ENCODE measurements at regions not wholly inside any gene's neighbourhood (a gene's known extent, or its start where the extent isn't known, plus 50 kb on each side); places are given as distances from the start of the nearest gene placed in this dataset.

- FAIRE-seq (no peak), DNase-seq (ENCODE audit: insufficient read length, low spot score) (no peak)
- TF ChIP-seq POU2F2 (IDR thresholded peaks at IDR 0.05; ENCODE audit: low read depth, low read length): no peak
- TF ChIP-seq POLR2AphosphoS5 (IDR thresholded peaks at IDR 0.05; ENCODE audit: low read depth, low read length): no peak
- no peak for TF ChIP-seq TAF1 (IDR thresholded peaks at IDR 0.05; ENCODE audit: low read depth, low read length)
- no peak for TF ChIP-seq PAX5 (IDR thresholded peaks at IDR 0.05; ENCODE audit: insufficient read depth, low read length, severe bottlenecking)
- TF ChIP-seq POLR2A (IDR thresholded peaks at IDR 0.05; ENCODE audit: low read depth, low read length): no peak
- no peak for TF ChIP-seq SPI1 (IDR thresholded peaks at IDR 0.05; ENCODE audit: low read depth, low read length)
Observed at GRCh38 chr5:56419667-56420066, 186.5 kb upstream of the ANKRD55 start.

- no peak for TF ChIP-seq TAF1 (IDR thresholded peaks at IDR 0.05; ENCODE audit: low read depth, low read length)
- TF ChIP-seq SPI1 (IDR thresholded peaks at IDR 0.05; ENCODE audit: low read depth, low read length): peak; percentile 94
- FAIRE-seq: peak; percentile 96
- peak; percentile 27 for DNase-seq (ENCODE audit: insufficient read length, low spot score)
Observed at GRCh38 chr5:56415356-56415765, 182.2 kb upstream of the ANKRD55 start.

DNA sequence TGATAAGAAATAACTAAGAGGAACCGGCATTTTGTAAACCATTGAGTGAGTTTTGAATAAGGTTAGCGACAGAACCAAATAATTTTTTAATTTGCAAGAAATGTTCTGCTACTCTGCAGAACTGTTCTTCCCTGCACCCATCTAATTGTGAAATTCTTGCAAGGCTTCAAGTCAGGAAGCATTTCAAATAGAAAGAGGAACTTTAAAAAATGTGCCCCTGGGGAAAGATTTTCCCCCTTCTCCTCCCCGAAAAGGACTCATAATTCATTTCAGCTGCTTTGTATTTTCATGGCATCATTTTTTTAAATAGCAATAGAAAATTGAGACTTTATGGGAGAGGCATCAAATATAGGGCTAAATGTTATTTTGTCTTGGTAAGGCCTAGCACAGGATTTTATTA is 180.9 kb upstream of the ANKRD55 start:
- DNase-seq (ENCODE audit: insufficient read length, low spot score) (no peak), FAIRE-seq (no peak)
- no peak for TF ChIP-seq TAF1 (IDR thresholded peaks at IDR 0.05; ENCODE audit: low read depth, low read length)
- TF ChIP-seq POLR2A (IDR thresholded peaks at IDR 0.05; ENCODE audit: low read depth, low read length): no peak
- no peak for TF ChIP-seq SPI1 (IDR thresholded peaks at IDR 0.05; ENCODE audit: low read depth, low read length)
- TF ChIP-seq POLR2AphosphoS5 (IDR thresholded peaks at IDR 0.05; ENCODE audit: low read depth, low read length): no peak
- TF ChIP-seq POU2F2 (IDR thresholded peaks at IDR 0.05; ENCODE audit: low read depth, low read length): no peak
- no peak for TF ChIP-seq PAX5 (IDR thresholded peaks at IDR 0.05; ENCODE audit: insufficient read depth, low read length, severe bottlenecking)

DNA sequence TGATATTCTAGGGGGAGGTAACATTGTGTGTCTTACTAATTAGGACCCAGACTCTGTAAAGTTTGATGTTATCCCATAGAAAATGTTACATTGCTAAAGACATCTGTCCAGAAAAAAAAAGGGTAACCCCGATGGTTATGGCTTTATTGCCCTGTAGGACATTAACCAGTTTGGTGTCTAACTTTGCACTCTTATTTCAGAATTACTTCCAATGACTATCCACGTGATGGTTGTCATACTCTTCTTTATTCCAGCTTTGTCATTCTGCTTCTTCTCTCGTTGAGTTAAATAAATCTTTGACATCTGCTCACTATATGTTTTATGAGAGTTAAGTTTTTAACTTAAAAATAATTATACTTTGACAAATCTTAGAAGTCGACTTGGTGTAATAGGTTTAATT is 180.4 kb upstream of the ANKRD55 start:
- no peak for DNase-seq (ENCODE audit: insufficient read length, low spot score)
- FAIRE-seq: no peak

GRCh38 chr5:56412601-56413379 is 179.7 kb upstream of the ANKRD55 start:
- DNase-seq (ENCODE audit: insufficient read length, low spot score) (peak; percentile 25), FAIRE-seq (peak; percentile 91)
- TF ChIP-seq PAX5 (IDR thresholded peaks at IDR 0.05; ENCODE audit: insufficient read depth, low read length, severe bottlenecking) (peak; percentile 36), SPI1 (IDR thresholded peaks at IDR 0.05; ENCODE audit: low read depth, low read length) (peak; percentile 81), POLR2AphosphoS5 (IDR thresholded peaks at IDR 0.05; ENCODE audit: low read depth, low read length) (no peak), POLR2A (IDR thresholded peaks at IDR 0.05; ENCODE audit: low read depth, low read length) (no peak)

More for the DNA sequence above, 180.4 kb upstream of the ANKRD55 start:
- TF ChIP-seq TAF1 (IDR thresholded peaks at IDR 0.05; ENCODE audit: low read depth, low read length) (no peak), PAX5 (IDR thresholded peaks at IDR 0.05; ENCODE audit: insufficient read depth, low read length, severe bottlenecking) (no peak), SPI1 (IDR thresholded peaks at IDR 0.05; ENCODE audit: low read depth, low read length) (no peak), POU2F2 (IDR thresholded peaks at IDR 0.05; ENCODE audit: low read depth, low read length) (no peak), POLR2A (IDR thresholded peaks at IDR 0.05; ENCODE audit: low read depth, low read length) (no peak), POLR2AphosphoS5 (IDR thresholded peaks at IDR 0.05; ENCODE audit: low read depth, low read length) (no peak)

GRCh38 chr5:56410696-56411095 is 177.6 kb upstream of the ANKRD55 start:
- FAIRE-seq: no peak
- no peak for TF ChIP-seq TAF1 (IDR thresholded peaks at IDR 0.05; ENCODE audit: low read depth, low read length)
- no peak for TF ChIP-seq POLR2AphosphoS5 (IDR thresholded peaks at IDR 0.05; ENCODE audit: low read depth, low read length)
- TF ChIP-seq POLR2A (IDR thresholded peaks at IDR 0.05; ENCODE audit: low read depth, low read length): no peak
- TF ChIP-seq PAX5 (IDR thresholded peaks at IDR 0.05; ENCODE audit: insufficient read depth, low read length, severe bottlenecking): no peak
- no peak for DNase-seq (ENCODE audit: insufficient read length, low spot score)

DNA sequence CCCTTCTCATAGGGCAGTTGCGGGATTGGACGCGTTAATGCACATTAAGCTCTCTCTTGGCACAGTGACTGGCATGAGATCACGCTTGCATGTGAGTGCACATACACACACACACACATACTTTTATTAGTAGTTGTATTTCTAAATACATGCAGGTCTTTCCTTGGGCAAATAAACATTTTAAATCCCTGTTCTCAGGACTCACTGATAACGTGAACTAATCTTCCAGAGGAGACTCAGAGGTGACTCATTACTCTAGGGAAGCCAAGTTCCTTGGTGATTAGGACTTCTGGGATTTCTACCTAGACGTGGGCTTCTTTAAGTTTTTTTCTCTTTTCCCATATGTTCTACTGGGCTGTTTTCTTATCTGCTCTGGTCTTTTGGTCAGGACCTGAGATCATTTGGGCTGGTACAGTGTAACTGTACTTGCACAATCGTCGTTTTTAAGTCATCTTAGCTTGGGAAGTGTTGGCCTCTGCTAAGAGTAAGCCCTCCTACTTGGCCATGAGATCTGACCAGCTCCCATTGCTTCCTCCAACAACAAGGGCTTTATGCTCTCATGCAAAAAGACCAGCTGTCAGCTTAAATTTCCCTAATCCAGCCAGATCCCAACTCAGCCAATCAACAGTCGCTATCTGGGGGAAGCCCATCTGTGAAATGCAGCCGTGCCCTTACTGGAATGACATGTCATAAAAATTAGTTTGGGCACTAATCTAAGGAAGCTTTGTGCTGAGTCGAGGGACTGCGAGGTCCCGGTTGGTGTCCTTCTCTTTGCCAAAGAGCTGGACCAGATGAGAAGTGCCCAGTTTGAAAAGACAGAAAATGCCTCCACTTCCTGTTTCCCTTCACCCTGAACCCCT is 176.4 kb upstream of the ANKRD55 start:
- TF ChIP-seq PAX5 (IDR thresholded peaks at IDR 0.05; ENCODE audit: insufficient read depth, low read length, severe bottlenecking) (no peak), POLR2AphosphoS5 (IDR thresholded peaks at IDR 0.05; ENCODE audit: low read depth, low read length) (no peak), POLR2A (IDR thresholded peaks at IDR 0.05; ENCODE audit: low read depth, low read length) (no peak), SPI1 (IDR thresholded peaks at IDR 0.05; ENCODE audit: low read depth, low read length) (no peak), TAF1 (IDR thresholded peaks at IDR 0.05; ENCODE audit: low read depth, low read length) (no peak), POU2F2 (IDR thresholded peaks at IDR 0.05; ENCODE audit: low read depth, low read length) (no peak)
- DNase-seq (ENCODE audit: insufficient read length, low spot score): no peak
- no peak for FAIRE-seq

DNA sequence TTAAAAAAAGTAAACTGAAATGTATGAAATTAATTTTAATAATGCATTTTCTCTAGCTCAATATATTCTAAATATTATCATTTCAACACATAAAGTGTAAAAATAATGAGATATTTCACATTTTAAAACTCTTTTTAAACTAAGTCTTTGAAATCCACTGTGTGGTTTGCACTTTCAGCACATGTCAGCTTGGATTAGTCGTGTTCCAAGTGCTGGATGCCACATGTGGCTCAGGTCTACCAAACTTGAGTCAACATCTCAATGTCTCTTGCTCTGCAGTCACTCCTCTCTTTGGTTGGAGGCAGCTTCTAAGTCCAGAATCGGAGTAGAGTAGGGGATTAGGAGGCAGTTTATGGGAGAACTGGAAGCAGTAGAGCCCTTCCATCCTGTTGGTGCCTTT is 173.7 kb upstream of the ANKRD55 start:
- no peak for FAIRE-seq
- TF ChIP-seq PAX5 (IDR thresholded peaks at IDR 0.05; ENCODE audit: insufficient read depth, low read length, severe bottlenecking) (no peak), SPI1 (IDR thresholded peaks at IDR 0.05; ENCODE audit: low read depth, low read length) (no peak), POU2F2 (IDR thresholded peaks at IDR 0.05; ENCODE audit: low read depth, low read length) (no peak), POLR2AphosphoS5 (IDR thresholded peaks at IDR 0.05; ENCODE audit: low read depth, low read length) (no peak), TAF1 (IDR thresholded peaks at IDR 0.05; ENCODE audit: low read depth, low read length) (no peak), POLR2A (IDR thresholded peaks at IDR 0.05; ENCODE audit: low read depth, low read length) (no peak)
- DNase-seq (ENCODE audit: insufficient read length, low spot score): no peak

GRCh38 chr5:56406221-56406620 is 173.1 kb upstream of the ANKRD55 start:
- no peak for FAIRE-seq
- TF ChIP-seq POU2F2 (IDR thresholded peaks at IDR 0.05; ENCODE audit: low read depth, low read length): no peak
- no peak for TF ChIP-seq TAF1 (IDR thresholded peaks at IDR 0.05; ENCODE audit: low read depth, low read length)
- TF ChIP-seq POLR2A (IDR thresholded peaks at IDR 0.05; ENCODE audit: low read depth, low read length): no peak
- TF ChIP-seq PAX5 (IDR thresholded peaks at IDR 0.05; ENCODE audit: insufficient read depth, low read length, severe bottlenecking): no peak
- no peak for TF ChIP-seq POLR2AphosphoS5 (IDR thresholded peaks at IDR 0.05; ENCODE audit: low read depth, low read length)
- TF ChIP-seq SPI1 (IDR thresholded peaks at IDR 0.05; ENCODE audit: low read depth, low read length): no peak
- DNase-seq (ENCODE audit: insufficient read length, low spot score): no peak

Measured in GM12891 (cell line).